ENCODE measurements at regions not wholly inside any gene's neighbourhood (a gene's known extent, or its start where the extent isn't known, plus 50 kb on each side); places are given as distances from the start of the nearest gene placed in this dataset.
"Not testable (repeated sequence)": the region's sequence is repeated elsewhere in the genome, so short reads cannot be mapped to it uniquely, and the experiment has no call there.

DNA sequence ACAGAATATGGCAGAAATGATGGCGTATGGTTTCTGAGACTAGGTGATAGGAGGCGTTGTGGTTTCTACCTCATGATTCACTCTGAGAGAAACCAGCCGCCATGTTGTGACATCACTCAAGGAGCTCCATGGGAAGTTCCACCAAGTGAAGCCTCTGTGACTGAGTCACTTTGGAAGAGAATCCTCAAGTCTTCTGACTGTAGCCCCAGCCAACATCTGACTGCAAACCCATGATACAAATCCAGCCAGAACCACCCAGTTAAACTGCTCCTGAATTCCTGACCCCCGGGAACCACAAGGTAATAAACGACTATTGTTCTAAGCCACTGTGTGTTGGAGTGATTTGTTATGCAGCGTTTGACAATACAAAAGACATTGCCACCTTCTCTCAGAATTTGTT lies 91.1 kb upstream of the CARD11 start:
- no peak for DNase-seq
- intact Hi-C loops (cut with DNase I), result no loop called here

DNA sequence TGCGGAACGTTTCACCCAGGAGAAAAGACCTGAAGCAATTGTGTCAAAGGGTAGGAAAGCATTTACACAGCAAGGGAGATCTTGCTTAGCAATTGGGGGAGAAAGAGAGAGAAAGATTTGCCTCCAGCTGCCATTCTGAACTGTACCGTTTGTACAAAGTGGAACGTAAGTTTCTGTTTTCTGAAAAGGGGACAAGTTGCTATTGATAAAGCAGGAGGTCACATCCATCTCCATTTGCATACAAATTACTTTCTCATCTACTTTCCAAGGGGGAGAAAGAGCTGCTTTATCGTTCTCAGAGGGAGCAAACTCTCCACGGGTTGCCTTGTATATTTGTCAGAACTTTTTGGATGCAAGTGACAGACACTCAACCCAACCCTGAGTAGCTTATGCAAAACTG lies 92.0 kb upstream of the CARD11 start:
- DNase-seq, result no peak

DNA sequence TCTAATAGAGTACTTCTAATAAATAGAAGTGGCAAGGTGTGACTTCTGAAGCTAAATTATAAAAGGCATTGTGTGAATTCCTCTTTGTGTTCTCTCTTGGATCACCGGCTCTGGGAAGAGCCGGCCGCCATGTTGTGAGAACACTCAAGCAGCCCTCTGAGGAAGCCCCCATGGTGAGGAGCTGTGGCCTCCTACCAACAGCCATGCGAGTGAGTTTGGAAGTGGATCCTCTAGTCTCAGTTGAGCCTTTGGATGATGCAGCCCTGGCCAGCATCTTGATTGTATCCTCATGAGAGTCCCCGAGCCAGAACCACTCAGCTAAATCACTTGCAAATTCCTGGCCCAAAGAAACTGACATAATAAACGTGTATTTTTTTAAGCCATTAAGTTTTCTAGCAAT lies 94.5 kb upstream of the CARD11 start:
- no peak for DNase-seq
- intact Hi-C loops (cut with DNase I), result no loop called here

More for the DNA sequence above, 92.0 kb upstream of the CARD11 start:
- intact Hi-C loops (cut with DNase I), result no loop called here

DNA sequence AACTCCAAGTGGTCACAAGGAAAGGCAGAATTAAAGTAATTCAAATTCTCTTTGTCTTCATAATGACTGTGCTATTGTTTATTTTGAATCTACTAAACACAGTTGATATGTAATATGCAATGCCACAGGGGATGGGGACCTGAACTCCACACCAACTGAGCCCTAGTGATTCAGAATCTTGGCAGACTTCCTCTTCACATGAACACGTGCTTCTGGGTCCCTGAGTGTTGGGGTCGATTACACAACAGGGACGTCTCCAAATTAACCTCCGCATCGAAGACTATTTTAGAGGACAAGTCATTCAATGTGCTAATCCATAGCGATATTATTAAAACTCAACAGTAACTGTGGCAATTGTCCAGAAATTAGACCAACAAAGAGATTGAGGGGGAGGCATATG lies 95.3 kb upstream of the CARD11 start:
- no peak for DNase-seq
- intact Hi-C loops (cut with DNase I), result no loop called here

GRCh38 chr7:3140834-3141233 lies 97.2 kb upstream of the CARD11 start:
- intact Hi-C loops (cut with DNase I), result no loop called here
- DNase-seq, result no peak

DNA sequence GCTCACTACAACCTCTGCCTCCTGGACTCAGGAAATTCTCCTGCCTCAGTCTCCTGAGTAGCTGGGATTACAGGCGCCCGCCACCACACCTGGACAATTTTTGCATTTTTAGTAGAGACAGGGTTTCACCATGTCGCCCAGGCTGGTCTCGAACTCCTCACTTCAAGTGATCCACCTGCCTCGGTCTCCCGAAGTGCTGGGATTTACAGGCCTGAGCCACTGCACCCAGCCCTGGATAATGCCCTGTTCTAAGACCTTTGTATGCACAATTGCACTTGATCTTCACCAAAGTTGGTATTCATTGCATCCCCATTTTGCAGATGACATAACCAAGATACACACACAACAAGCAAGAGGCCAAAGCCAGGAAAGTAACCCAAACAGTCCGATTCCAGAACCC lies 97.7 kb upstream of the CARD11 start:
- intact Hi-C loops (cut with DNase I), result no loop called here

GRCh38 chr7:3143869-3144775 lies 100.5 kb upstream of the CARD11 start:
- no peak for DNase-seq
- intact Hi-C loops (cut with DNase I), result no loop called here

More for the DNA sequence above, 97.7 kb upstream of the CARD11 start:
- DNase-seq, result no peak

GRCh38 chr7:3144776-3145125 lies 101.1 kb upstream of the CARD11 start:
- intact Hi-C loops (cut with DNase I); DNase-seq: not testable (repeated sequence)

DNA sequence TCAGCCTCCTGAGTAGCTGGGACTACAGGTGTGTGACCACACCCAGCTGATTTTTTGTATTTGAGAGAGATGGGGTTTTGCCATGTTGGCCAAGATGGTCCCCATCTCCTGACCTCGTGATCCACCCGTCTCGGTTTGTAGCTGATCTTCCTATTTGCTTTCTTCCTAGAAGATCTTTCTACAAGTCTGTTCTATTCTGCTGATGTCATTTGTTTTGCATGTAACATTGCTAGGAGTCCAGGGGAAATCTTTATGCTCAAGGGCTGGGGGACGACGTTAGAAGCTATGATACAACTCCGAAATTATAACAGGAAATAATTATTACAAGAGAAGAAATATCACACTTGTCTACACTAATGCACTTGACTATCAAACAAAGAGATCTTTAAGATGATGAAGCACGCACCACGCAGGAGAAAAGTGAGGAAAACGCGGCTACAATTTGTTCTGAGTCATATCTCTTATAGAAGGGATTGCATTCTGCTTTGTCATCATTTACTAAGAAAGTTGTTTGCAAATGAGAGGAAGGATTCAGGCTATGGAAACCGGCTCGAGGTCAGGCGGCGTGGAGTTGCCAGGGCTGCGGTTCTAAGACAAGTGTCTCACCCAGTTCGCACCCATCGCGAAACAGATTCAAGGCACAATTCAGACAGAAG lies 103.0 kb upstream of the CARD11 start:
- no peak for DNase-seq
- intact Hi-C loops (cut with DNase I), result no loop called here

- DNase-seq; intact Hi-C loops (cut with DNase I): not testable (repeated sequence)
Measured at GRCh38 chr7:3148471-3148870, 104.8 kb upstream of the CARD11 start.

DNA sequence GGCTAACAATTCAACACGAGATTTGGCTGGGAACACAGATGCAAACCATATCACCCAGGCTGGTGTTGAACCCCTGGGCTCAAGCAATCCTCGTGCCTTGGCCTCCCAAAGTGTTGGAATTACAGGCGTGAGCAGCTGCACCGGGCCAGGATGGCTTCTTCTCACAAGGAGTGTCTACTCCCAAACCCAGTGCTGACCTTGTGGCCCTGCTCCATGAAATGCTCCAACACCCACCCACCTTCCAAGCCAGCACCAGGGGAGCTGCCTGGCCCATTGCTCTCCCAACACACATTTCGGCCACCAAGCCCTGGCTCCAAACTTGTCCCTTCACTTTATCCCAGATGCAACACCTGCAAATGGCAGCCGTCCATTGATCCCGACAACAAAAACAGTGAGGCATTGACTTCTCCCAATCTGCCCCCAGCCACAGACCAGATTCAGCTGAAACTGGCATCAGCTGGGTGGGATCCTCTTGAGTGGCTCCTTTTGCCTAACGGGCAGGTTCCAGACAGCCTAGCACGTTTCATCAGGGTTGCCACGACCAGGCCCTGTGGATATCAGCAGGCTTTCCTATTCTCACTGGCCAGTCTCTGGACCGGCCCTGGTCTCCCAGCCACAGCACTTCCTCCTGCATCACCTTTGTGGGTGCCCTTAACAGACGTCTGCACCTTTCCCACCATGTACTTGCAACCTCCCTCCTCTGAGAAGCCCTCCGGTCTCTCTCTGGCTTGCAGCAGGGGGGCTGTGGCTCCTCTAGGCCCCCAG lies 105.7 kb upstream of the CARD11 start:
- intact Hi-C loops (cut with DNase I), result no loop called here

DNA sequence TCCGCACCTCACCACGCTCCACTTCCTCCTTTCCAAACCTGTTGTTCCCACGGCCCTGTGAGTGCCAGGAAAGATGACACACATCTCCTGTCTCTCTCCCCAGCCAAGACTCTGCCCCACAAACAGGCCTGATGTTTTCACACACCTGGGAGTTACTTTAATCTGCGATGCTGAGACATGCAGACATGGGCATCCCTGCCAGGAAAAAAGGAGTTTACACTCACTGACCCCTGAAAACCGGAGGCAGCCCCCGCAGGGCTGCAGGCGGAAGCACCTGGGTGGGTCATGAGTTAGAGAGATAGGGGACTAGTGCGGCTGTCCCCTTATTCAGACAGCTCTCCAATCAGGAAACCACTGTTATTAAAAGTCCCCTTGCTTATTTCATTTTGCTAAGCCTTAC lies 106.4 kb upstream of the CARD11 start:
- DNase-seq, result no peak
- intact Hi-C loops (cut with DNase I), result no loop called here

More for the DNA sequence above, 105.7 kb upstream of the CARD11 start:
- DNase-seq, result no peak

DNA sequence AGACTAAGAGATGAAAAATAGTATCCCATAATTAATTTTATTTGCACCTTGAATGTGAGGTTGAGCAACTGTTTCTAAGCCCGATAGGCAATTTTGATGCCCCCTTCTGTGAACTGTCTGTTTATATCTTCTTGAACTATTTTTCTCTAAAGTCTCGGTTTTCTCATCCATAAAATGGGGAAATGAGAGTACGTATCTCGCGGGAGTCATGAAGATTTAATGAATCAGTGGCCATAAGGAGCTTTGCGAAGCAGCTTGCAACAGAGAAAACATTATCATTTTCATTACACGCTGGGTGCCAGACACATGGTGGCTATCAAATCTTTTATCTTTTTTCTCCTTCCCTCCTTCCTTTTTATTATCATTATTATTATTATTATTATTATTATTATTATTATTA lies 108.1 kb upstream of the CARD11 start:
- no peak for DNase-seq
- intact Hi-C loops (cut with DNase I), result no loop called here

DNA sequence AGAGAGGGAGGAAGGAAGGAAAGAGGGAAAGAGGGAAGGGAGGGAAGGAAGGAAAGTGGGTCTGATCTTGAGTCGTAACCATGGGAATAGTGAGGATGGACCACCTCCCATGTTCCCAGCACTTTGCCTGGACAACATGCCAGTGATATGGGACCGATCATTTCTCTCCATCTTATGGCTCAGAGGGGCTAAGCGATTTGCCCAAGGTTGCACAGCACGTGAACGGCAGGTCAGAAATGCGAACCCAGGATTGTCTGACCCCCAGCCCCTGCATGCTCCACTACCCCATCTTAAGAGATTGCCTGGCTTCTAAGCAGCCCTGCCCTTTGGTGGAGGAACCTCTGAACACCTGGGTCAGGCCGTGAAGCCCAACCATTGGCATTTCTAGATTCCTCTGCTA lies 109.0 kb upstream of the CARD11 start:
- DNase-seq, result no peak
- intact Hi-C loops (cut with DNase I), result no loop called here

DNA sequence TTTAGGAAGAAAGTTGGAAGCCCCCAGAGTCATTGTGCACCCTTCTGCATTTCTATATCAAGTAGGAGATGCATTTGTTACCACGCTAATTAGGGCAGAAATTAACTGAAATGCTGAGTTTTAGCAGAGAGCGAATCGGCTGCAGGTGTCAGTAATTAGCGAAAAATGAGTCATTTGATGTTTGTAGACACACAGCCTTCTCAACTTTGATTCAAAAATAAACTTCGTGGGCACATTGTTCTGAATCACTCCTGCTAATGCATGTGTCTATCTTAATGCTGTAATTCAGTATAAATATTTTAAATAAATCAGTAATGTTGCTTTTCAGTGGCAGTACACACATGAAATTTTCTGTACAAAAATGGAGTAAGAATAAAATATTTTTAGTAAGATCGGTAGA lies 109.5 kb upstream of the CARD11 start:
- no peak for DNase-seq
- intact Hi-C loops (cut with DNase I), result no loop called here

DNA sequence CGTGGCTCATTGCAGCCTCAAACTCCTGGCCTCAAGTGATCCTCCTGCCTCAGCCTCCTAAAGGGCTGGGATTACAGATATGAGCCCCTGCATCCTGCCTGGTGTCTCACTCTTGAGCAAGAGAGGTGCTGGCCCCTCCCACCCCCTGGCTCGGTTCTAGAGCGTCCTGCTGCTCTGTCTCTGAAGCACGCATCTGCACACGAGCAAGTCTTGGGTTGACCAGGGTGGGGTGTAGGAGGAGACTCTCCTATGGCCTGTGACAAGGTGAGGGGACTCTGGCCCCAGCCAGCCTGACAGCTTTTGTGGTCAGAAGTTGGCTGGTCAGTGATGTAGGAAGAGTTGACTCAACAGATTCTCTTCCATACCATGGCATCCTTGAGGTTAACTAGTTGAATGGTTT lies 110.7 kb upstream of the CARD11 start:
- intact Hi-C loops (cut with DNase I), result no loop called here

GRCh38 chr7:3154881-3155494 lies 111.3 kb upstream of the CARD11 start:
- no peak for DNase-seq
- intact Hi-C loops (cut with DNase I), result loop anchor here (5.0 kb wide), 1 partner anchor 288 kb away; no protein-coding TSS in a partner anchor

More for the DNA sequence above, 110.7 kb upstream of the CARD11 start:
- no peak for DNase-seq

- intact Hi-C loops (cut with DNase I), result loop anchor here (5.0 kb wide), 1 partner anchor 289 kb away; no protein-coding TSS in a partner anchor
Measured at GRCh38 chr7:3156508-3156907, 112.8 kb upstream of the CARD11 start.

DNA sequence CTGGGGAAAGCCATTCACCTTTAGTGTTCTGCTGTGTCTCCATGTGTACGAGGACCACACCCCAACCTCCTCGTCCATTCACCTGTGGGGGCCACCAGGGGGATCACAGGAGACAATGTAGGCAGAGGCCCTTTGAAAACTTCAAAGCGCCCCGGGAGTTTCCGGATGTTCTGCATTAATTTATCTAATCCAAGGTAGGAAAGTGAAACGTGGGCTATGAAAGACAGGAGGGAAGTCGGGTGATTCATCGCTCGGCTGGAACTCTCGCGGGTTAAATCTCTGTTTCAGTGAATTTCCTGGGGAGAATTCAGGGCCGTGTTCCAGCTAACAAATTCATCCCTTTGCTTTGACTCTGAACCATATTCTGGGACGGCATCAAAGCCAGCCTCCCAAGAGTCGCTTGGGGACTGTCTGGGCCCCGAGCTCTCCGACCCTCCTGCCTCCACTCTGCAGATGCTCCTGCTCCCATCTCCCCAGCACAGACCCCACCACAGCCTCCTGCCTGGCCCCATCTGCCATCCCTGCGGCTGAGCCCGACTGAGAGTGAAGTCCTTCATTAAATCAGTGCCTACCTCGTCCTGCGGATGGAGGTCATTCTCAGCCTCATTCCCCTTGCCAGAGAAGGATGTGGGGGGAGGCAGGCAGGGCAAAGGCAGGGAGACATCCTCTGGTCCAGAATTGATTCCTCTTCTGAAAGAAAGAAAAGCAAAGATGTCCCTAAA lies 114.1 kb upstream of the CARD11 start:
- DNase-seq, result no peak
- intact Hi-C loops (cut with DNase I), result loop anchor here (5.0 kb wide), 1 partner anchor 290 kb away; no protein-coding TSS in a partner anchor

More at GRCh38 chr7:3156508-3156907, 112.8 kb upstream of the CARD11 start:
- peak in 1 of 10 donors; percentile 60 for DNase-seq

GRCh38 chr7:3158341-3158760 lies 114.7 kb upstream of the CARD11 start:
- no peak for DNase-seq
- intact Hi-C loops (cut with DNase I), result loop anchor here (5.0 kb wide), 1 partner anchor 291 kb away; no protein-coding TSS in a partner anchor
